Right lobe of liver (tissue), 4 donors: ENCODE measurements at regions not wholly inside any gene's neighbourhood (a gene's known extent, or its start where the extent isn't known, plus 50 kb on each side); places are given as distances from the start of the nearest gene placed in this dataset.

Experiments
- POLR2A ChIP-seq: fragments of 450-650 bp; IDR thresholded peaks from one replicate; pipeline ENCODE4 v1.6.1; 2017; ENCODE audit warnings: antibody characterized with exemption, mild to moderate bottlenecking
- TF ChIP-seq, protein P1 (sequence below), 4 donors: fragments of 200-600 bp in 3 of 4; fragments of 450-650 bp in 1 of 4; IDR thresholded peaks; one replicate each; pipeline versions ENCODE4 v1.5.1 to v1.8.0; 2016 to 2022; ENCODE audit warnings: antibody characterized with exemption in 4 of 4, mild to moderate bottlenecking in 2 of 4
- donor health status: DM: no; HTN: no; CAD: no.
- donor health status: DM: no; HTN: no; CAD: no.
- donor health status: DM: no; HTN: yes; CAD: no.

DNA sequence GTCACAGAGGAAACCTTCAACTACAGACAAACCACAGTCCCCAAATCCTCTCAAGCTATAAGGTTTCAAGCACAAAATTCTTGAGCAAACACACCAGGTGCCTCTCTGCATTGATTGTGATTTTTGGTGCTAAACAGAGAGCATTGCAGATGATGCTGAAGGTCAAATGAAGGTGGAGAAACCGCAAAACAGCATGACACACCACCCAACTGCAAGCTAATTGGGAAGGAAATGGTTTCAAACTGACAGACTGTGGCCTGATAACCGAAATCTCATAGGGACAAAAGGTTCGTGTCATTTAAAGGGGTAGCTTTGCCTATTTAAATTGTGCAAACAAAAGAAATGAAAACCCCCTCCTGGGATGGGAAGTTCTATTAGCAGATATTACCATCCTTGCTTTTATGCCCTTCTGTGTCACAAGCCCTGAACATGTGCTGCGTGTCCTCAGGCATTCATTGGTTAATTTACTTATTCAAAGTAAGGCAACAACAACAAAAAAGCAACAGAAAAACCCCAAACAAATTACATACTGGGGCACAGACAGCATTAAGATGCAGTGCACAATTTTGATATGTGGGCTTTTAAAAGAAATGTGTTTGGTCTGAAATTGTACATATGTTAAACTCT is 154.9 kb downstream of the AQP4 start:
- TF ChIP-seq, protein P1, sequence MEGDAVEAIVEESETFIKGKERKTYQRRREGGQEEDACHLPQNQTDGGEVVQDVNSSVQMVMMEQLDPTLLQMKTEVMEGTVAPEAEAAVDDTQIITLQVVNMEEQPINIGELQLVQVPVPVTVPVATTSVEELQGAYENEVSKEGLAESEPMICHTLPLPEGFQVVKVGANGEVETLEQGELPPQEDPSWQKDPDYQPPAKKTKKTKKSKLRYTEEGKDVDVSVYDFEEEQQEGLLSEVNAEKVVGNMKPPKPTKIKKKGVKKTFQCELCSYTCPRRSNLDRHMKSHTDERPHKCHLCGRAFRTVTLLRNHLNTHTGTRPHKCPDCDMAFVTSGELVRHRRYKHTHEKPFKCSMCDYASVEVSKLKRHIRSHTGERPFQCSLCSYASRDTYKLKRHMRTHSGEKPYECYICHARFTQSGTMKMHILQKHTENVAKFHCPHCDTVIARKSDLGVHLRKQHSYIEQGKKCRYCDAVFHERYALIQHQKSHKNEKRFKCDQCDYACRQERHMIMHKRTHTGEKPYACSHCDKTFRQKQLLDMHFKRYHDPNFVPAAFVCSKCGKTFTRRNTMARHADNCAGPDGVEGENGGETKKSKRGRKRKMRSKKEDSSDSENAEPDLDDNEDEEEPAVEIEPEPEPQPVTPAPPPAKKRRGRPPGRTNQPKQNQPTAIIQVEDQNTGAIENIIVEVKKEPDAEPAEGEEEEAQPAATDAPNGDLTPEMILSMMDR (IDR thresholded peaks at IDR 0.05), result no peak
- no peak for TF ChIP-seq POLR2A
